ENCODE measurements at regions not wholly inside any gene's neighbourhood (a gene's known extent, or its start where the extent isn't known, plus 50 kb on each side); places are given as distances from the start of the nearest gene placed in this dataset.

GRCh38 chr3:22920006-22920405, 283.1 kb upstream of the UBE2E2 start:
- TF ChIP-seq, protein P1, sequence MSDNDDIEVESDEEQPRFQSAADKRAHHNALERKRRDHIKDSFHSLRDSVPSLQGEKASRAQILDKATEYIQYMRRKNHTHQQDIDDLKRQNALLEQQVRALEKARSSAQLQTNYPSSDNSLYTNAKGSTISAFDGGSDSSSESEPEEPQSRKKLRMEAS (IDR thresholded peaks at IDR 0.05; ENCODE audit: low read depth) = no peak
- TF ChIP-seq, protein P2, sequence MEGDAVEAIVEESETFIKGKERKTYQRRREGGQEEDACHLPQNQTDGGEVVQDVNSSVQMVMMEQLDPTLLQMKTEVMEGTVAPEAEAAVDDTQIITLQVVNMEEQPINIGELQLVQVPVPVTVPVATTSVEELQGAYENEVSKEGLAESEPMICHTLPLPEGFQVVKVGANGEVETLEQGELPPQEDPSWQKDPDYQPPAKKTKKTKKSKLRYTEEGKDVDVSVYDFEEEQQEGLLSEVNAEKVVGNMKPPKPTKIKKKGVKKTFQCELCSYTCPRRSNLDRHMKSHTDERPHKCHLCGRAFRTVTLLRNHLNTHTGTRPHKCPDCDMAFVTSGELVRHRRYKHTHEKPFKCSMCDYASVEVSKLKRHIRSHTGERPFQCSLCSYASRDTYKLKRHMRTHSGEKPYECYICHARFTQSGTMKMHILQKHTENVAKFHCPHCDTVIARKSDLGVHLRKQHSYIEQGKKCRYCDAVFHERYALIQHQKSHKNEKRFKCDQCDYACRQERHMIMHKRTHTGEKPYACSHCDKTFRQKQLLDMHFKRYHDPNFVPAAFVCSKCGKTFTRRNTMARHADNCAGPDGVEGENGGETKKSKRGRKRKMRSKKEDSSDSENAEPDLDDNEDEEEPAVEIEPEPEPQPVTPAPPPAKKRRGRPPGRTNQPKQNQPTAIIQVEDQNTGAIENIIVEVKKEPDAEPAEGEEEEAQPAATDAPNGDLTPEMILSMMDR (IDR thresholded peaks at IDR 0.05) = no peak
- TF ChIP-seq SMC3 (IDR thresholded peaks at IDR 0.05; ENCODE audit: low read depth, low read length) = no peak
- no peak for TF ChIP-seq MXI1 (IDR thresholded peaks at IDR 0.05; ENCODE audit: low read depth, low read length)
- TF ChIP-seq POLR2AphosphoS5 (IDR thresholded peaks at IDR 0.05; ENCODE audit: low read depth, low read length) = no peak
- TF ChIP-seq FOXJ3 (CRISPR knock-in tag; IDR thresholded peaks at IDR 0.05) = no peak
- TF ChIP-seq RCOR1 (IDR thresholded peaks at IDR 0.05; ENCODE audit: low read length) = no peak
- TF ChIP-seq ELF1 (IDR thresholded peaks at IDR 0.05) = no peak
- no peak for TF ChIP-seq NRF1 (IDR thresholded peaks at IDR 0.05; ENCODE audit: low read depth, low read length)

Data from SK-N-SH (cell line).